CD14-positive monocyte (primary cell): ENCODE measurements at regions not wholly inside any gene's neighbourhood (a gene's known extent, or its start where the extent isn't known, plus 50 kb on each side); places are given as distances from the start of the nearest gene placed in this dataset.

Source experiments
- DNase-seq, 3 donors: peaks; one replicate each; pipeline ENCODE4 v3.0.0-alpha.2; 2011 to 2022
- H2AFZ ChIP-seq: 2 replicates; pipeline ENCODE4 v1.6.0; 2012; ENCODE audit warnings: mild to moderate bottlenecking, low read depth, low read length, inconsistent platforms; ENCODE audit not compliant: insufficient read depth, poor library complexity, severe bottlenecking
- H3K27ac ChIP-seq, 2 donors: 1 replicate in 1 of 2; 2 replicates in 1 of 2; pipeline ENCODE4 v1.5.1; 2012 to 2013; ENCODE audit warnings: low read length in 2 of 2, control low read depth in 1 of 2, inconsistent platforms in 1 of 2, low read depth in 1 of 2, mild to moderate bottlenecking in 1 of 2
- H3K27me3 ChIP-seq, 2 donors: one replicate each; pipeline versions ENCODE4 v1.6.0 to v1.6.1; 2011 to 2013; ENCODE audit warnings: low read length in 2 of 2; ENCODE audit not compliant: control insufficient read depth in 2 of 2, insufficient read depth in 2 of 2
- H3K36me3 ChIP-seq, 2 donors: replicated peaks in 1 of 2; 1 replicate in 1 of 2; 2 replicates in 1 of 2; pipeline versions ENCODE4 v1.5.1 to v1.6.1; 2012 to 2013; ENCODE audit warnings: low read length in 2 of 2, control low read depth in 1 of 2, inconsistent platforms in 1 of 2, mild to moderate bottlenecking in 1 of 2; ENCODE audit not compliant: insufficient read depth in 2 of 2, control insufficient read depth in 1 of 2
- H3K4me1 ChIP-seq, 2 donors: 1 replicate in 1 of 2; 2 replicates in 1 of 2; pipeline versions ENCODE4 v1.5.1 to v1.6.1; 2012 to 2013; ENCODE audit warnings: low read length in 2 of 2, control low read depth in 1 of 2, inconsistent platforms in 1 of 2, mild to moderate bottlenecking in 1 of 2, moderate library complexity in 1 of 2; ENCODE audit not compliant: insufficient read depth in 2 of 2, control insufficient read depth in 1 of 2
- H3K4me2 ChIP-seq: replicated peaks from 2 replicates; pipeline ENCODE3; 2012; ENCODE audit warnings: low read length, moderate library complexity, mild to moderate bottlenecking; ENCODE audit not compliant: poor library complexity, severe bottlenecking; ENCODE audit errors: extremely low read depth
- H3K4me3 ChIP-seq, 3 experiments: fragments of 200-600 bp in 1 of 3; sonication (generic) in 1 of 3; replicated peaks in 1 of 3; 1 replicate in 2 of 3; 2 replicates in 1 of 3; pipeline ENCODE4 v1.5.1; 2011 to 2013; ENCODE audit warnings: low read length in 3 of 3, mild to moderate bottlenecking in 3 of 3, control low read depth in 2 of 3, low read depth in 2 of 3, inconsistent platforms in 1 of 3, moderate library complexity in 1 of 3
- H3K79me2 ChIP-seq: 2 replicates; pipeline ENCODE4 v1.6.0; 2012; ENCODE audit warnings: mild to moderate bottlenecking, control low read depth, inconsistent platforms, low read length, moderate library complexity; ENCODE audit not compliant: insufficient read depth
- H3K9ac ChIP-seq: 2 replicates; pipeline ENCODE4 v1.6.0; 2017; ENCODE audit warnings: low read length, mild to moderate bottlenecking; ENCODE audit not compliant: insufficient read depth, poor library complexity, severe bottlenecking
- H3K9me3 ChIP-seq, 2 donors: replicated peaks in 1 of 2; 1 replicate in 1 of 2; 2 replicates in 1 of 2; pipeline versions ENCODE4 v1.5.1 to v1.6.1; 2012 to 2013; ENCODE audit warnings: low read length in 2 of 2, control low read depth in 1 of 2; ENCODE audit not compliant: control insufficient read depth in 1 of 2, insufficient read depth in 1 of 2
- H4K20me1 ChIP-seq: 2 replicates; pipeline ENCODE4 v1.6.0; 2012; ENCODE audit warnings: mild to moderate bottlenecking, low read length, control low read depth, moderate library complexity; ENCODE audit not compliant: insufficient read depth
- H3K27ac Mint-ChIP-seq, 7 donors: one replicate each; pipeline ENCODE4 v1.8.0; 2020; ENCODE audit warnings: mild to moderate bottlenecking in 7 of 7, mixed read lengths in 7 of 7, moderate library complexity in 6 of 7, inconsistent platforms in 2 of 7
- H3K27me3 Mint-ChIP-seq, 3 donors: one replicate each; pipeline ENCODE4 v1.8.0; 2021 to 2022; ENCODE audit warnings: low read depth in 3 of 3, mild to moderate bottlenecking in 3 of 3, mixed read lengths in 3 of 3, moderate library complexity in 3 of 3, inconsistent platforms in 1 of 3
- H3K36me3 Mint-ChIP-seq, 2 donors: one replicate each; pipeline ENCODE4 v1.8.0; 2020; ENCODE audit warnings: mixed read lengths in 2 of 2, inconsistent platforms in 1 of 2, mild to moderate bottlenecking in 1 of 2
- H3K4me1 Mint-ChIP-seq: one replicate; pipeline ENCODE4 v1.8.0; 2020; ENCODE audit warnings: mild to moderate bottlenecking, mixed read lengths
- H3K4me3 Mint-ChIP-seq, 2 donors: one replicate each; pipeline ENCODE4 v1.8.0; 2020; ENCODE audit warnings: mild to moderate bottlenecking in 2 of 2, mixed read lengths in 2 of 2, moderate library complexity in 1 of 2
- H3K9me3 Mint-ChIP-seq, 7 donors: one replicate each; pipeline ENCODE4 v1.8.0; 2020 to 2022; ENCODE audit warnings: mixed read lengths in 7 of 7, mild to moderate bottlenecking in 6 of 7, moderate library complexity in 6 of 7, inconsistent platforms in 2 of 7
- CTCF ChIP-seq: fragments of 200-600 bp; IDR thresholded peaks from one replicate; pipeline ENCODE4 v1.8.0; 2022; ENCODE audit warnings: antibody characterized with exemption, mild to moderate bottlenecking
- WGBS: methylation state at CpG from one replicate; pipeline ENCODE4 v1.1.5; 2013; ENCODE audit warnings: missing lambda C conversion rate; ENCODE audit not compliant: insufficient coverage; 5-methylcytosine and 5-hydroxymethylcytosine counted together
- intact Hi-C, 2 donors: fragments of 100-400 bp; cut with micrococcal nuclease; formaldehyde crosslinking; loops; one replicate each; pipeline versions ENCODE4 v1.15.0 to v1.15.1; 2023

GRCh38 chr14:105709281-105710118, 183.1 kb downstream of the TMEM121 start:
- Mint-ChIP-seq H3K36me3 (no peaks in the 10 kb centered on the region), H3K27ac (peak overlapping the region in 3 of 7 donors; percentile 14 to 84 (median 15)), H3K4me3 (no peak overlapping the region), H3K27me3 (peaks cover 0 to 5% (median 0%) of the 10 kb centered on the region in 3 donors), H3K4me1 (no peaks in the 10 kb centered on the region), H3K9me3 (peaks cover 2 to 18% (median 8%) of the 10 kb centered on the region in 7 donors)
- 83% methylated on average over 5 of the region's 6 CpGs for WGBS
- H3K36me3 ChIP-seq: no peaks in the 10 kb centered on the region
- H3K4me2 ChIP-seq: no peak overlapping the region
- intact Hi-C loops: no loop called here
- H3K27me3 ChIP-seq: no peaks in the 10 kb centered on the region
- H3K4me3 ChIP-seq: no peak overlapping the region
- H3K4me1 ChIP-seq: peaks cover 0 to 5% of the 10 kb centered on the region in 2 donors
- H3K9ac ChIP-seq: no peak overlapping the region
- H3K9me3 ChIP-seq: peaks cover 0 to 35% of the 10 kb centered on the region in 2 donors
- no peaks in the 10 kb centered on the region for H3K79me2 ChIP-seq
- H4K20me1 ChIP-seq: no peaks in the 10 kb centered on the region
- H2AFZ ChIP-seq: no peak overlapping the region
- no peak for TF ChIP-seq CTCF
- H3K27ac ChIP-seq: peak overlapping the region in 1 of 2 donors; percentile 78
- no peak for DNase-seq

- no peak overlapping the region for H3K9ac ChIP-seq
- peaks cover 0 to 5% (median 0%) of the 10 kb centered on the region in 3 donors for H3K27me3 Mint-ChIP-seq
- no peak overlapping the region for H3K4me3 ChIP-seq
- no peaks in the 10 kb centered on the region for H3K79me2 ChIP-seq
- H4K20me1 ChIP-seq: no peaks in the 10 kb centered on the region
- H3K27ac ChIP-seq: peak overlapping the region in 1 of 2 donors; percentile 78
- H3K4me1 ChIP-seq: peaks cover 0 to 5% of the 10 kb centered on the region in 2 donors
- no peak for TF ChIP-seq CTCF
- no peak overlapping the region for H2AFZ ChIP-seq
- H3K9me3 Mint-ChIP-seq: peaks cover 2 to 18% (median 8%) of the 10 kb centered on the region in 7 donors
- no peaks in the 10 kb centered on the region for H3K4me1 Mint-ChIP-seq
- no peaks in the 10 kb centered on the region for H3K36me3 ChIP-seq
- 99% methylated on average over 4 of the region's 6 CpGs for WGBS
- H3K27ac Mint-ChIP-seq: peak overlapping the region in 5 of 7 donors; percentile 14 to 84 (median 31)
- no peaks in the 10 kb centered on the region for H3K36me3 Mint-ChIP-seq
- H3K27me3 ChIP-seq: no peaks in the 10 kb centered on the region
- H3K4me3 Mint-ChIP-seq: no peak overlapping the region
- H3K4me2 ChIP-seq: no peak overlapping the region
- DNase-seq: peak in 2 of 3 donors; percentile 41 to 50
- intact Hi-C loops: no loop called here
- peaks cover 0 to 35% of the 10 kb centered on the region in 2 donors for H3K9me3 ChIP-seq
These were observed 184.0 kb downstream of the TMEM121 start for GRCh38 chr14:105710119-105711043.
